Right forelimb (tissue), 1 donor: ENCODE measurements at regions not wholly inside any gene's neighbourhood (a gene's known extent, or its start where the extent isn't known, plus 50 kb on each side); places are given as distances from the start of the nearest gene placed in this dataset.
"Not testable (repeated sequence)": the region's sequence is repeated elsewhere in the genome, so short reads cannot be mapped to it uniquely, and the experiment has no call there.

Experiments
- DNase-seq: peaks from one replicate; pipeline ENCODE4 v3.0.0-alpha.2; 2018

GRCh38 chr13:55583953-55584593, 1556.6 kb upstream of the PRR20A start:
- no peak for DNase-seq

- DNase-seq, result no peak
These were observed 1537.9 kb upstream of the PRR20A start for GRCh38 chr13:55602784-55603183.

- DNase-seq, result no peak
These were observed 1534.6 kb upstream of the PRR20A start for GRCh38 chr13:55606045-55606665.

- DNase-seq, result no peak
These were observed 1527.1 kb upstream of the PRR20A start for GRCh38 chr13:55613429-55614187.

- no peak for DNase-seq
These were observed 1525.6 kb upstream of the PRR20A start for GRCh38 chr13:55615081-55615480.

GRCh38 chr13:55617241-55617640, 1523.5 kb upstream of the PRR20A start:
- no peak for DNase-seq

GRCh38 chr13:55627221-55627620, 1513.5 kb upstream of the PRR20A start:
- DNase-seq, result no peak

- DNase-seq, result no peak
These were observed 1508.3 kb upstream of the PRR20A start for GRCh38 chr13:55632402-55632801.

GRCh38 chr13:55649485-55649884, 1491.2 kb upstream of the PRR20A start:
- DNase-seq, result no peak

- no peak for DNase-seq
These were observed 1488.1 kb upstream of the PRR20A start for GRCh38 chr13:55652657-55653056.

GRCh38 chr13:55653497-55653896, 1487.2 kb upstream of the PRR20A start:
- no peak for DNase-seq

- DNase-seq, result no peak
These were observed 1486.5 kb upstream of the PRR20A start for GRCh38 chr13:55654243-55654642.

GRCh38 chr13:55660264-55660663, 1480.5 kb upstream of the PRR20A start:
- DNase-seq, result not testable (repeated sequence)

GRCh38 chr13:55660851-55661250, 1479.9 kb upstream of the PRR20A start:
- DNase-seq, result no peak

- DNase-seq, result no peak
These were observed 1479.2 kb upstream of the PRR20A start for GRCh38 chr13:55661505-55661904.

- DNase-seq, result no peak
These were observed 1476.5 kb upstream of the PRR20A start for GRCh38 chr13:55664178-55664577.

GRCh38 chr13:55669051-55669450, 1471.7 kb upstream of the PRR20A start:
- no peak for DNase-seq

GRCh38 chr13:55673910-55674309, 1466.8 kb upstream of the PRR20A start:
- no peak for DNase-seq

GRCh38 chr13:55682776-55683175, 1457.9 kb upstream of the PRR20A start:
- no peak for DNase-seq

GRCh38 chr13:55705526-55705925, 1435.2 kb upstream of the PRR20A start:
- no peak for DNase-seq

GRCh38 chr13:55705971-55706370, 1434.7 kb upstream of the PRR20A start:
- no peak for DNase-seq

GRCh38 chr13:55714120-55714519, 1426.6 kb upstream of the PRR20A start:
- no peak for DNase-seq

- no peak for DNase-seq
These were observed 1413.0 kb upstream of the PRR20A start for GRCh38 chr13:55727683-55728082.

- no peak for DNase-seq
These were observed 1412.5 kb upstream of the PRR20A start for GRCh38 chr13:55728247-55728646.
